ENCODE measurements at regions not wholly inside any gene's neighbourhood (a gene's known extent, or its start where the extent isn't known, plus 50 kb on each side); places are given as distances from the start of the nearest gene placed in this dataset.

- TF ChIP-seq CTCF (IDR thresholded peaks at IDR 0.05; ENCODE audit: low read length) (no peak), EZH2 (optimal IDR thresholded peaks at IDR 0.05; ENCODE audit: low read depth, low read length) (no peak)
Observed at GRCh38 chr4:123701131-123701575, 304.6 kb downstream of the SPRY1 start.

Data from MM.1S (cell line).